Memory B cell (primary cell): ENCODE measurements at regions not wholly inside any gene's neighbourhood (a gene's known extent, or its start where the extent isn't known, plus 50 kb on each side); places are given as distances from the start of the nearest gene placed in this dataset.

ENCODE experiments used
- ATAC-seq: fragments of 150-1000 bp; cut with Tn5 transposase; 2 replicates; pipeline ENCODE4 v1.10.0; 2021; ENCODE audit warnings: low read depth, mild to moderate bottlenecking, moderate library complexity
- DNase-seq, 2 donors: peaks; one replicate each; pipeline ENCODE4 v3.0.0; 2022; ENCODE audit warnings: low spot score in 2 of 2
- H3K27ac Mint-ChIP-seq: one replicate; pipeline ENCODE4 v1.8.0; 2022; ENCODE audit warnings: mild to moderate bottlenecking, moderate library complexity, mixed read lengths
- H3K27me3 Mint-ChIP-seq: one replicate; pipeline ENCODE4 v1.8.0; 2022; ENCODE audit warnings: mixed read lengths
- H3K36me3 Mint-ChIP-seq: one replicate; pipeline ENCODE4 v1.8.0; 2022; ENCODE audit warnings: mild to moderate bottlenecking, mixed read lengths
- H3K4me1 Mint-ChIP-seq: one replicate; pipeline ENCODE4 v1.8.0; 2022; ENCODE audit warnings: mixed read lengths
- H3K4me3 Mint-ChIP-seq: one replicate; pipeline ENCODE4 v1.8.0; 2022; ENCODE audit warnings: mild to moderate bottlenecking, moderate library complexity, mixed read lengths
- H3K9me3 Mint-ChIP-seq: one replicate; pipeline ENCODE4 v1.8.0; 2022; ENCODE audit warnings: mixed read lengths

DNA sequence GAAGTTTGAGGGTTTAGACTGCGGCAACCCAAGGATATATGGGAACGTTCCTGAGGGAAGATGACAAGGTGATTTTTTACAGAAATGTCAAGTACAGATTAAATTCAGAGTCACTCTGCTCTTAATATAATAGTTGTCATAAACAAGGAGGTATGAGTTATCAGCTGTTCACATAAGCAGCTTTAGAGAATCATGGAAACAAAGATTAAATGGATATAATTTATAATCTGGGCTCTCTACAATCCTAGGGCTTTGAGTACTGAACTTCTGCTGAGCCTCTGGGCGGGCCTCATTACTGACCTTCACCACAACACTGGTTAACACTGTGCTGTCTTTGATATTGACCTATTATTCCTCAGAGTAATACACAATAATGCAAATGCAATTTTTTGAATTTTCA is 577.8 kb downstream of the RPS29 start:
- H3K27ac Mint-ChIP-seq: no peak overlapping the region
- H3K27me3 Mint-ChIP-seq: peaks cover 1% of the 10 kb centered on the region
- no peak overlapping the region for H3K4me3 Mint-ChIP-seq
- no peaks in the 10 kb centered on the region for H3K36me3 Mint-ChIP-seq
- no peaks in the 10 kb centered on the region for H3K9me3 Mint-ChIP-seq
- H3K4me1 Mint-ChIP-seq: peaks cover 2% of the 10 kb centered on the region
- no peak for ATAC-seq
- no peak for DNase-seq

DNA sequence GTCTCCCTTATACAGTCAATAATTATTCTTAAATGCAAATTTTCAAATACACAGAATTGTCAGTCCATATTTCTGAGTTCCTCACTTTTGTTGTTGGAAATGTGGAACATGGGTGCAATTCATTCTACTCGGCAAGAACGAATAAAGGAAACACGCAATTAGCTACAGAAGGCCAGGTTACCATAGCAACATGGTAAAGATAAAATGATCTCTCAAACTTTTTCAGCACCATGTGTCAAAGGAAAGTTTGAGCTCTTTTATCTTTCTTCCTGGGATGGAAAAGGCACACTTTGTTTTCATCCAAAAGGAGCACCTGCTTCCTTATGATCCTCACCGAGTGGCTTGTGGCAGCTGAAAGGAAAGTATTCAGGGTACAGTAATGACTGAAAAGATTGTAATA is 595.0 kb downstream of the RPS29 start:
- Mint-ChIP-seq H3K4me1 (no peaks in the 10 kb centered on the region), H3K36me3 (no peaks in the 10 kb centered on the region), H3K4me3 (no peak overlapping the region), H3K27ac (no peak overlapping the region), H3K27me3 (no peaks in the 10 kb centered on the region), H3K9me3 (no peaks in the 10 kb centered on the region)
- ATAC-seq (no peak), DNase-seq (no peak)

DNA sequence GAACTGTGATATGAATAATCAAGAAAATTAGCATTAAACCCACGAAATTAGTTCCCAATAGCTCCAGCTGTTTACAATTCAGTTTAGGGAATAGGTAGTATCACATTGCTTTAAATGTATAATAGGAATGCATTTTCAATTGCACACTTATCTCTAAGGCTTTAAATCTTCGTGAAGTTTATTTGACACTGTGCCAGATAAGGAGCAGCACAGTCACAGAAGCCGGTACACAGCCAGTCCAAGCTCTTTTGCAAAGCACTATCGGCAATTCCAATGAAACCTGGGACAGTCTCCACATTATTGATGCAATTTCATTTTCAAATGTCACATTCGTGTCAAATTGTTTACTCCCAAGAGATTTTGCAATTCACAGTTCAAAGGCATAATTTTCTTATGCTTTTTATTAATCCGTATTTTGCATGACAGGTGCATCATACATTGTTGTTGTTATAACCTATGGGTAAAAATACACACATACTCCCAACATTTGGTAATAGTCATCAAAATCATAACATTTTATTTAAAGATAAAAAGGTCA is 602.8 kb downstream of the RPS29 start:
- no peaks in the 10 kb centered on the region for H3K9me3 Mint-ChIP-seq
- no peaks in the 10 kb centered on the region for H3K36me3 Mint-ChIP-seq
- no peaks in the 10 kb centered on the region for H3K27me3 Mint-ChIP-seq
- no peak overlapping the region for H3K4me3 Mint-ChIP-seq
- H3K27ac Mint-ChIP-seq: no peak overlapping the region
- DNase-seq (no peak), ATAC-seq (no peak)
- H3K4me1 Mint-ChIP-seq: no peaks in the 10 kb centered on the region

DNA sequence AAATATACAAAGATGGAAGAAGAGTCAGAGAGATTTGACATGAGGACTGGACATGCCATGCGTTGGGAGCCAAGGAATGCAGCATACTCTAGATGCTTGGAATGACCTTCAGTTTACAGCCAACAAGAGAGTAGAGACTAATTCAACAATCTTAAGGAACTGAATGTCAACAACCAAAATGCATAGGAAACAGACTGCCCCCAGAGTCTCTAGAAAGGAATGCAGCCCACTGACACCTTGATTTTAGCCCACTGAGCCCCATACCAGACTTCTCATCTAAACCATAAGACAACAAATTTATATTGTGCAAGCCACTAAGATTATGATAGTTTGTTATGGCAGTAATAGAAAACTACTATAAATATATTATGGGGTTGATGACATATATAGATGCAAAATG is 611.2 kb downstream of the RPS29 start:
- Mint-ChIP-seq H3K27me3 (no peaks in the 10 kb centered on the region), H3K4me1 (peaks cover 4% of the 10 kb centered on the region), H3K36me3 (no peaks in the 10 kb centered on the region), H3K9me3 (peaks cover 2% of the 10 kb centered on the region), H3K4me3 (no peak overlapping the region), H3K27ac (no peak overlapping the region)
- DNase-seq (no peak), ATAC-seq (no peak)

DNA sequence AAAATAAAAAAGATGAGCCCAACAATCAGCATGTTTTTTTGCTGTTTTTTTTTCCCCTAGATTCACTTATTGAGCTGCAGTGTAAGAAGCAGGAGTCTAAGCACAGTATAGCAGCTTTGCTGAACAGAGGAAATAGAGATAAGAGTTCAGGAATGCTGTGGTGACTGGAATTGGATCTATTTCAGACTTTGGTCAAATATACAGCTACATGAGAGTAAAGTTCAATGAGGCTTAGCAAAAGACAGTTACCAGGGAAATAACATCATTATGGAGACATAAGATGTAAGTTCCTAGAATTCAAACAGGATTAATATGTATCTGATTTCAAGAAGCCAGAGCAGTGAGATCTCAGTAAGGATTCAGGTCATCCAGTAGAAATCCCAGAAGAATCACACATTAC is 613.0 kb downstream of the RPS29 start:
- ATAC-seq: no peak
- H3K4me1 Mint-ChIP-seq: peaks cover 5% of the 10 kb centered on the region
- peaks cover 2% of the 10 kb centered on the region for H3K9me3 Mint-ChIP-seq
- peaks cover 2% of the 10 kb centered on the region for H3K27me3 Mint-ChIP-seq
- no peak for DNase-seq
- no peak overlapping the region for H3K27ac Mint-ChIP-seq
- H3K36me3 Mint-ChIP-seq: no peaks in the 10 kb centered on the region
- H3K4me3 Mint-ChIP-seq: no peak overlapping the region

DNA sequence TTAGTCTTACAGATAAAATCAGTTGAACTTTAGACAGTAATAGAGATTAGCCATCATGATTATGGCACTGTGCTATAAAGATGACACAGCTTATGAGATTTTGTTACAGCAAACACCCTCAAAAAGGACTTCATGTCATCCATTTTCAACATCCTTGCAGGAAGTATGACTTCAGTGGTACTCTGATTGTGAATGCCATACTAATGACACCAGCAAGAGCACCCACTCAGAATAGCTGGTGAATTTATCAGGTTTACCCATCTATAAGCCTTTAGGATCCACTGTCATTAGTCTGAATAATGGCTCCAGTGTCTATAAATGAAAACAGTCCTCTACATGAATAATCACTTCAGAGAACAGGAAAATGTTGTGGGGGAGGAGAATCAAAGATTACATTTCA is 615.2 kb downstream of the RPS29 start:
- H3K27ac Mint-ChIP-seq: no peak overlapping the region
- H3K4me1 Mint-ChIP-seq: peaks cover 5% of the 10 kb centered on the region
- DNase-seq: no peak
- ATAC-seq: no peak
- no peaks in the 10 kb centered on the region for H3K36me3 Mint-ChIP-seq
- H3K27me3 Mint-ChIP-seq: peaks cover 2% of the 10 kb centered on the region
- H3K4me3 Mint-ChIP-seq: no peak overlapping the region
- H3K9me3 Mint-ChIP-seq: peaks cover 2% of the 10 kb centered on the region

DNA sequence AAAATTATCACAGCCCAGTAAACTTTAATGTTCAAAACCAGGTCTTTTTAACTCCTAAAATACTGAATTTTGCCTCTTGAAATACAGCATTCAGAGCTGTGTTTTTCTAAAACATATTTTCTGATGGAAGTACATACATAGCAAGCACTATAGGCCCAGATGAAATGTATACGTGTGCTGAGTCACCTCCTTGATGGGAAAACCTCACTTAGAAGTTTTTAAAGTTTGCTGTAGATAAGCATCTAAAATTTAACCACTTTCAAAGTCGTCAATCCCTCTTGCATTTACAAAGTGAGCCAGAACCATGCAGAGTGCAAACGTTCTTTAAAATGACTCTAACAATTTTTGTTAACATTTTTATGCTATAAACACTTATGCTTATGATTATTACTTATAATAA is 618.8 kb downstream of the RPS29 start:
- ATAC-seq (no peak), DNase-seq (no peak)
- peaks cover 2% of the 10 kb centered on the region for H3K4me1 Mint-ChIP-seq
- H3K27me3 Mint-ChIP-seq: peaks cover 2% of the 10 kb centered on the region
- no peaks in the 10 kb centered on the region for H3K9me3 Mint-ChIP-seq
- H3K4me3 Mint-ChIP-seq: no peak overlapping the region
- H3K36me3 Mint-ChIP-seq: no peaks in the 10 kb centered on the region
- no peak overlapping the region for H3K27ac Mint-ChIP-seq

DNA sequence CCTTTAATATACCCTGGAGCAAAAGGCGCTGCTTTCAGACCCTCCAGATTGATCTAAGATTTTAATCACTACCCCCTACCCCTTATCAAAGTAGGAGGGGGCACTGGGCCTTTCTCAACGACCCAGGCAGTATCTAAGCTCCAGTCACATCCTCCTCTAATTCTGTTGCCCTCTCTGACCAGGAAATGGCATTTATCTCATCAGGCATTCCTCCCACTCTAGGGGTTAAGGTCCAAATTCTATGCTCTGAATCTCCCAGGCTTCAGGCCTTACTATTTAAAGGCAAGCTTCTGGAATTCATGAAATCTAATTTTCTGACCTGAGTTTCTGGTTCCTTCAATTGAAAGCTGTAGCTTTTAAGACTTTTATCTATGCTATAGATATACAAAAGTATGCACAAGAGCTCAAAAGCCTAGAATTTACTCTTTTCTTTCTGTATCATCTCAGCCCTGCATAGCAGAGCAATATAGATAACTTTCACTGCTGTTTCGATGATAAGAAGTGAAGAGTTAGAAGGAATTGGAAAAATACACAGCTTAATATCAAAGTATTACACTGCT is 622.9 kb downstream of the RPS29 start:
- H3K9me3 Mint-ChIP-seq: peaks cover 3% of the 10 kb centered on the region
- H3K4me3 Mint-ChIP-seq: no peak overlapping the region
- H3K4me1 Mint-ChIP-seq: peaks cover 2% of the 10 kb centered on the region
- no peak overlapping the region for H3K27ac Mint-ChIP-seq
- ATAC-seq (no peak), DNase-seq (no peak)
- no peaks in the 10 kb centered on the region for H3K27me3 Mint-ChIP-seq
- H3K36me3 Mint-ChIP-seq: no peaks in the 10 kb centered on the region

DNA sequence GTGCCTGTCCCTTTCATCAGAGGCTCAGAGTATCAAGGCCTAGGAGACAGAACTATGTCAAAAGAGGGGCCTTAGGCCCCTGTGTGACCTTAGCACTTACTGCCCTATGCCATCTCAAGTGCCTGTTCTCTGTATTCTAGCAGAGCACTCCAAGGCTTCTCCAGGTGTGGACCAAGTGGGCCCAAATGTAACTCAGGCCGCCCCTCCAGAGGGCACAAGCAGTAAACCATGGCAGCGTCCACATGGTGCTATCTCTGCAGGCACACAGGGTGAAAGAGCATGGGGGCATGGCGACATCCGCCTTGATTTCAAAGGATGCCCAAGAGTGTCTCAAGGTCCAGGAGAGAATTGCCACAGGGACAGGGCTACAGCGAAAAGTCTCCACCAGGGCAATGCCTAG is 628.7 kb downstream of the RPS29 start:
- no peak overlapping the region for H3K27ac Mint-ChIP-seq
- ATAC-seq (no peak), DNase-seq (no peak)
- H3K4me1 Mint-ChIP-seq: peaks cover 10% of the 10 kb centered on the region
- peaks cover 3% of the 10 kb centered on the region for H3K9me3 Mint-ChIP-seq
- H3K4me3 Mint-ChIP-seq: no peak overlapping the region
- H3K36me3 Mint-ChIP-seq: no peaks in the 10 kb centered on the region
- H3K27me3 Mint-ChIP-seq: no peaks in the 10 kb centered on the region

DNA sequence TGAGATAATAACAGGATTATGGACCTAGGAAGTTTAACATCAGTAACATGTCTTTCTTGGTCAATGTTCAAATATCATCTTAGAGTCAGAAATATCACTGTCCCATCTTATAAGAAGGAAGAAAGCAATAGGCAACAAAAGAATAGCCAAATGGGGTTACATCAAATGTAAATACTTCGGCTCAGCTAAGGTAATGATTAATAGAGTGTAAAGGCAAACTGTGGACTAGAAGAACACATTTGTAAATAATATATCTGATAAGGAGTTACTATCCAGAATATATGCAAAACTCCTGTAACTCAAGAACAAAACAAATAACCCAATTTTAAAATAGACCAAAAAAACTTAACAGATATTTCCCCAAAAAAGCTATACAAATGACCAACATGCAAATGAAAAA is 630.3 kb downstream of the RPS29 start:
- Mint-ChIP-seq H3K27ac (no peak overlapping the region), H3K36me3 (no peaks in the 10 kb centered on the region), H3K27me3 (no peaks in the 10 kb centered on the region), H3K4me1 (peaks cover 10% of the 10 kb centered on the region), H3K4me3 (no peak overlapping the region), H3K9me3 (peaks cover 3% of the 10 kb centered on the region)
- DNase-seq (no peak), ATAC-seq (no peak)

DNA sequence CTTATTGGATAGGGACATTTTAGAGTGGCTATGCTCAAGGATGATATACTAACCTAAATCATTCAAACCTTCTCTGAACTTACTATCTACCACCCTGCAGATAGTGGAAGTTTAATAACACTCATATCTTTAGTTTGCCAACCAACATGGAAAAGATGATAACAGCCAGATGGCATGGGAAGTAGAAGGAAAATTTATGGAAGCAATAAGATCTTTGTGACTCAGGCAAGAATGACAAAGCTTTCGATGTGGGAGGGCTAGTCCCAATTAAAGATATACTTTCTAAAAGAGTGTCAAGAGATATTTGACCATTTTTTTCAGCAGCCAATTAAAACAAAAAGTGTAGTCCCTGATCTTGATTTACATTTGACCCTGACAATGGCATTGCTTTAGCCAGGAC is 631.7 kb downstream of the RPS29 start:
- Mint-ChIP-seq H3K9me3 (peaks cover 8% of the 10 kb centered on the region), H3K4me1 (peaks cover 10% of the 10 kb centered on the region)

DNA sequence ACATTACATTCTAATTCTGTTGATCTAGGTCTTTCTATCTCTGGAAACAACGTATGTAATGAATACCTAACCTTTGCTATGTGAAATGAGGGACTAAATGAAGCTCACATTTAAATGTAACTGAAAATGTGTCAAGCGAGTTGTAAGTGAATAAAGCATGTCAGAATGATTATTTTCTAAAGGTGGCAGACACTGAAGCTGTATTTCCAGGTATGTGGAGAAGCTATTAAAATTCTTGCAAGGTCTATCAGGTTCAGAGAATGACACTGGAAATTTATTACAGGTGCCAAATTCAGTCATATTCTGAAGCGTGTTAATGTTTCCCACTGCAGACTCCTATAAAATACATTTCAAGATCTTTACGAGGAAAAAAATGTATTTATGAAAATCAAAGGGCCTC is 641.4 kb downstream of the RPS29 start:
- H3K27ac Mint-ChIP-seq: no peak overlapping the region
- no peaks in the 10 kb centered on the region for H3K36me3 Mint-ChIP-seq
- ATAC-seq (no peak), DNase-seq (no peak)
- no peak overlapping the region for H3K4me3 Mint-ChIP-seq
- H3K4me1 Mint-ChIP-seq: no peaks in the 10 kb centered on the region
- no peaks in the 10 kb centered on the region for H3K9me3 Mint-ChIP-seq
- peaks cover 2% of the 10 kb centered on the region for H3K27me3 Mint-ChIP-seq

More for the DNA sequence above, 631.7 kb downstream of the RPS29 start:
- Mint-ChIP-seq H3K27me3 (no peaks in the 10 kb centered on the region), H3K27ac (no peak overlapping the region), H3K4me3 (no peak overlapping the region), H3K36me3 (no peaks in the 10 kb centered on the region)
- no peak for ATAC-seq
- DNase-seq: no peak

DNA sequence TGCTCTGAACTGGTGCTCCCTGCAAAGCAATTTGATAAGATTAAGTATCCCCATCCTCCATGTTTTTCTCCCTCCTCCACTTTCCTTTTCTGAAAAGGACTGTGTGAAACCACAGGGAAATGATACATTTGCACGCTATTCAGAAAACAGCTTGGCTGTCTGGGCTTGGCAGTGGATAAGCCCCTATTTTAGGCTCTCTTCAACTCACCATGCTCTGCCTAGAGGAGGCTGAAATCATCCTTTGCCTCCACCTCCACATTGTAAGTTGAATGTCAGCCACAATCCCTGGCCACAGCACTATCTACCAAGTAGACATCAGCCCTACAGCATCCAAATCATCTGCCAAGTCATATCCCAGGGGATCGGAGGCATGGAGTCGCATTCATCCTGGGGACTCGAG is 642.3 kb downstream of the RPS29 start:
- ATAC-seq (no peak), DNase-seq (no peak)
- no peak overlapping the region for H3K4me3 Mint-ChIP-seq
- H3K4me1 Mint-ChIP-seq: peaks cover 3% of the 10 kb centered on the region
- no peaks in the 10 kb centered on the region for H3K9me3 Mint-ChIP-seq
- H3K27me3 Mint-ChIP-seq: peaks cover 2% of the 10 kb centered on the region
- no peak overlapping the region for H3K27ac Mint-ChIP-seq
- H3K36me3 Mint-ChIP-seq: no peaks in the 10 kb centered on the region

DNA sequence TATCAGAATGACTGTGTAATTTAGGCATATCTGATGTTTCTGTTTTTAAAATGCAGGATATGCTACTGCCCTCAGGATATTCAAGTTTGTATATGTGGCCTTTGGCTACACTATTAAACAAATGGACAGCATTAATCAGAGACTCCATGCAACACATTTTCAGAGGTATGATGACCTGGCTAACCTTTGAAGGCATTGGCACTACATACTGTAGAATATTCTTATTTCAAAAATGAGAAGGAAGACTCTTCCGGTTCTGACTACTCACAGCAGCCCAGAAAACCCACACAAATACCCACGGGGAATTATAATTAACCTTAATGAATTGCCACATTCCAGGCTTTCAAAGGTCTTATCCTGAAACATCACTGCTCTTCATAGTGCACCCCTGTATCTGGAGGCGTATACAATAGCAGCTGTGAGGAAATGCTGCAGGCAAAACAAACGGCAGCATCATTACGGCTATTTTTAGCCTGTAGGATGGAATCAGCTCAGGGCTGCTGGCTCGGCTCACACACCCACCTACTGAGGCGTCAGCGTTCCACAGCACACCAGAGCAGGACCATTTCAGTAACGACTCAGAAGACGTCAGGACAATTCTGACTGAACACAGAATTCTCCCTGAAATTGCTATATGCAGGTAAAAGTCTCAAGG is 648.5 kb downstream of the RPS29 start:
- Mint-ChIP-seq H3K27ac (no peak overlapping the region), H3K27me3 (no peaks in the 10 kb centered on the region), H3K4me1 (peaks cover 16% of the 10 kb centered on the region), H3K4me3 (no peak overlapping the region), H3K9me3 (no peaks in the 10 kb centered on the region), H3K36me3 (no peaks in the 10 kb centered on the region)
- ATAC-seq: no peak
- no peak for DNase-seq

DNA sequence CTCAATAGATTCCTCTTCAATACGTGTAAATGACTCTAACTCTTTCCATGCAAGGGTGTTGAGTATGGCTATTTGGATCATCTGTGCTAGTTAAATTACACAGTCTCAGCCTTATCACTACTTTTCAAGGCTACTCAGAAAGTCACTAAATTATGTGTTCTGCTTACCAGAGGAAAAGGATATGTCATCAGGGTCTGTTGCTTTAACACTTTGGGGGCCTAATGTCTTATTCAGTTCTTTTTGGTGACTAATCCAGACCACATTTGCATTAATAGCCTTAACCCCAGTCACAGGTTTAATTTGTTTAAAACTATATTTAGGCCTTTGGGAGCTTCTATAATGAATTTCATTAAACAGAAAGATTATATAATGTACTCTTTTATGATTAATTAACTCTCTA is 649.3 kb downstream of the RPS29 start:
- H3K36me3 Mint-ChIP-seq: no peaks in the 10 kb centered on the region
- no peak overlapping the region for H3K27ac Mint-ChIP-seq
- no peak for DNase-seq
- peaks cover 16% of the 10 kb centered on the region for H3K4me1 Mint-ChIP-seq
- H3K9me3 Mint-ChIP-seq: no peaks in the 10 kb centered on the region
- H3K4me3 Mint-ChIP-seq: no peak overlapping the region
- no peak for ATAC-seq
- H3K27me3 Mint-ChIP-seq: no peaks in the 10 kb centered on the region
